Panc1 (cell line): ENCODE measurements at regions not wholly inside any gene's neighbourhood (a gene's known extent, or its start where the extent isn't known, plus 50 kb on each side); places are given as distances from the start of the nearest gene placed in this dataset.
"Not testable (repeated sequence)": the region's sequence is repeated elsewhere in the genome, so short reads cannot be mapped to it uniquely, and the experiment has no call there.

Experiments
- ATAC-seq: fragments of 200-7000 bp; cut with Tn5 transposase; 2 replicates; pipeline ENCODE4 v1.9.1; 2020; ENCODE audit warnings: mild to moderate bottlenecking, moderate library complexity
- BruUV-seq: library from RNA; stranded (reverse); fragments of 400-500 nt; replicated peaks from 2 replicates; lab custom pipeline; 2021; lab: Mats Ljungman, UMichigan
- CTCF ChIA-PET: fragments of 300-600 bp; sonication (Branson Sonifier 250); formaldehyde crosslinking; loops from one replicate; lab custom pipeline; 2022; ENCODE audit warnings: antibody characterized with exemption; lab: Charles Lee
- POLR2A ChIA-PET: fragments of 300-600 bp; sonication (Branson Sonifier 250); formaldehyde crosslinking; loops from one replicate; lab custom pipeline; 2022; ENCODE audit warnings: antibody characterized with exemption; lab: Charles Lee
- DNase-seq: peaks from one replicate; pipeline ENCODE4 v3.0.0-alpha.2; 2010; ENCODE audit warnings: low read depth, low spot score
- H3K27ac ChIP-seq: 2 replicates; pipeline ENCODE4 v1.5.1; 2011; ENCODE audit warnings: mild to moderate bottlenecking, low read length, inconsistent platforms
- H3K27me3 ChIP-seq: fragments of 200-500 bp; sonication (Bioruptor generic); 2 replicates; pipeline ENCODE4 v1.6.0; 2014; ENCODE audit warnings: low read length, inconsistent platforms; ENCODE audit not compliant: control insufficient read depth, insufficient read depth
- H3K36me3 ChIP-seq: fragments of 200-500 bp; sonication (Bioruptor generic); 2 replicates; pipeline ENCODE4 v1.5.1; 2014; ENCODE audit warnings: inconsistent platforms, mild to moderate bottlenecking, low read length, moderate library complexity; ENCODE audit not compliant: control insufficient read depth, insufficient read depth
- H3K4me1 ChIP-seq: 2 replicates; pipeline ENCODE4 v1.5.1; 2011; ENCODE audit warnings: inconsistent platforms, mild to moderate bottlenecking, low read length, moderate library complexity; ENCODE audit not compliant: control insufficient read depth, insufficient read depth
- H3K4me3 ChIP-seq, 2 experiments: 2 replicates each; pipeline ENCODE4 v1.5.1; 2011 to 2012; ENCODE audit warnings: low read depth in 2 of 2, low read length in 2 of 2, mild to moderate bottlenecking in 2 of 2, inconsistent platforms in 1 of 2, moderate library complexity in 1 of 2
- H3K9me3 ChIP-seq: fragments of 200-500 bp; sonication (Bioruptor generic); 2 replicates; pipeline ENCODE4 v1.5.1; 2014; ENCODE audit warnings: low read depth, mild to moderate bottlenecking, inconsistent platforms, low read length, moderate library complexity; ENCODE audit not compliant: control insufficient read depth, insufficient read depth
- CTCF ChIP-seq: fragments of 450-650 bp; IDR thresholded peaks from 2 replicates; pipeline ENCODE4 v1.5.1; 2017; ENCODE audit warnings: mild to moderate bottlenecking
- POLR2AphosphoS5 ChIP-seq: IDR thresholded peaks from 2 replicates; pipeline ENCODE4 v1.6.1; 2012; ENCODE audit warnings: mild to moderate bottlenecking, low read depth, low read length, moderate library complexity
- REST ChIP-seq, 2 experiments: IDR thresholded peaks; 2 replicates each; pipeline ENCODE4 v1.6.1; 2011 to 2012; ENCODE audit warnings: low read depth in 2 of 2, control low read depth in 1 of 2, low read length in 1 of 2, mild to moderate bottlenecking in 1 of 2, moderate library complexity in 1 of 2; ENCODE audit not compliant: insufficient read depth in 1 of 2
- SIN3A ChIP-seq: IDR thresholded peaks from 2 replicates; pipeline ENCODE4 v1.6.1; 2012; ENCODE audit warnings: low read depth, mild to moderate bottlenecking, low read length, moderate library complexity, borderline replicate concordance; ENCODE audit not compliant: insufficient read depth
- TCF7L2 ChIP-seq: IDR thresholded peaks from 2 replicates; pipeline ENCODE4 v1.6.1; 2011; ENCODE audit warnings: mild to moderate bottlenecking, low read depth, low read length, inconsistent platforms
- in situ Hi-C: cut with HindIII; loops from 2 replicates; pipeline ENCODE4 v1.10.0; 2016; ENCODE audit warnings: low sequenced_read_pairs, low pct_unique_long_range_greater_than_20kb
- intact Hi-C: fragments of 100-400 bp; cut with micrococcal nuclease; formaldehyde crosslinking; loops from one replicate; pipeline ENCODE4 v1.10.0; 2022; ENCODE audit not compliant: unreplicated experiment

- intact Hi-C loops (no loop called here), in situ Hi-C loops (no loop called here)
- POLR2A ChIA-PET = no interaction called here
- no TSS peak for BruUV-seq
- Histone ChIP-seq H3K27me3 (no peaks in the 10 kb centered on the region), H3K27ac (no peak overlapping the region), H3K36me3 (no peaks in the 10 kb centered on the region), H3K4me1 (no peaks in the 10 kb centered on the region), H3K4me3 (no peak overlapping the region), H3K9me3 (no peaks in the 10 kb centered on the region)
- ATAC-seq = no peak
- no peak for DNase-seq
- CTCF ChIA-PET = interaction anchor here (0.7 kb wide), 1 partner anchor 16 kb away, joined by 5 read pairs; no protein-coding TSS in a partner anchor
- TF ChIP-seq CTCF (no peak), REST (IDR thresholded peaks at IDR 0.05; ENCODE audit: insufficient read depth in 1 of 2, low read depth in 2 of 2, low read length in 1 of 2) (no peak), TCF7L2 (no peak), SIN3A (no peak), POLR2AphosphoS5 (no peak)
Observed at GRCh38 chrX:81412428-81412827, 210.5 kb downstream of the SH3BGRL start.

- DNase-seq, POLR2A ChIA-PET, in situ Hi-C loops, ATAC-seq, H3K27ac ChIP-seq, H3K9me3 ChIP-seq, intact Hi-C loops, H3K4me1 ChIP-seq, H3K36me3 ChIP-seq, H3K4me3 ChIP-seq, H3K27me3 ChIP-seq, BruUV-seq: not testable (repeated sequence)
- CTCF ChIA-PET = interaction anchor here (0.7 kb wide), 1 partner anchor 16 kb away, joined by 5 read pairs; no protein-coding TSS in a partner anchor
Observed at GRCh38 chrX:81412857-81413256, 211.0 kb downstream of the SH3BGRL start.

- ATAC-seq (no peak), DNase-seq (no peak)
- Histone ChIP-seq H3K4me1 (no peaks in the 10 kb centered on the region), H3K27me3 (no peaks in the 10 kb centered on the region), H3K9me3 (no peaks in the 10 kb centered on the region), H3K36me3 (no peaks in the 10 kb centered on the region), H3K4me3 (no peak overlapping the region), H3K27ac (no peak overlapping the region)
- ChIA-PET POLR2A (no interaction called here), CTCF (no interaction called here)
- in situ Hi-C loops (no loop called here), intact Hi-C loops (no loop called here)
- TF ChIP-seq CTCF (peak; percentile 18; the same call in 1 of the 2 replicates), POLR2AphosphoS5 (no peak), REST (IDR thresholded peaks at IDR 0.05; ENCODE audit: insufficient read depth in 1 of 2, low read depth in 2 of 2, low read length in 1 of 2) (no peak)
- BruUV-seq = no TSS peak
Observed at GRCh38 chrX:81414630-81415029, 212.7 kb downstream of the SH3BGRL start.
